Endodermal cell (in vitro differentiated cells): ENCODE measurements at regions not wholly inside any gene's neighbourhood (a gene's known extent, or its start where the extent isn't known, plus 50 kb on each side); places are given as distances from the start of the nearest gene placed in this dataset.

Experiments used
- DNase-seq: peaks from one replicate; pipeline ENCODE4 v3.0.0-alpha.2; 2017
- H3K27ac ChIP-seq: 2 replicates; pipeline ENCODE4 v1.5.1; 2013; ENCODE audit warnings: mild to moderate bottlenecking, low read depth, low read length, moderate library complexity
- H3K27me3 ChIP-seq: 2 replicates; pipeline ENCODE4 v1.6.1; 2013; ENCODE audit warnings: mild to moderate bottlenecking, low read length, moderate library complexity; ENCODE audit not compliant: insufficient read depth, control insufficient read depth, poor library complexity, severe bottlenecking
- H3K36me3 ChIP-seq: 2 replicates; pipeline ENCODE4 v1.7.0; 2013; ENCODE audit warnings: mild to moderate bottlenecking, low read length, moderate library complexity; ENCODE audit not compliant: control insufficient read depth, insufficient read depth
- H3K4me1 ChIP-seq: one replicate; pipeline ENCODE4 v1.7.0; 2013; ENCODE audit warnings: low read length; ENCODE audit not compliant: control insufficient read depth, insufficient read depth
- H3K4me3 ChIP-seq: 2 replicates; pipeline ENCODE4 v1.5.1; 2013; ENCODE audit warnings: mild to moderate bottlenecking, low read length, moderate library complexity
- H3K9ac ChIP-seq: 2 replicates; pipeline ENCODE4 v1.6.1; 2013; ENCODE audit warnings: mild to moderate bottlenecking, low read length, moderate library complexity; ENCODE audit not compliant: poor library complexity, severe bottlenecking; ENCODE audit errors: extremely low read depth
- H3K9me3 ChIP-seq: 2 replicates; pipeline ENCODE4 v1.6.1; 2013; ENCODE audit warnings: mild to moderate bottlenecking, low read length, moderate library complexity; ENCODE audit not compliant: control insufficient read depth
- H3K27ac Mint-ChIP-seq: 2 replicates; pipeline ENCODE4 v1.8.0; 2020; ENCODE audit warnings: mixed read lengths
- H3K27me3 Mint-ChIP-seq: 2 replicates; pipeline ENCODE4 v1.8.0; 2021; ENCODE audit warnings: mild to moderate bottlenecking, mixed read lengths; ENCODE audit not compliant: insufficient read depth
- H3K36me3 Mint-ChIP-seq: 2 replicates; pipeline ENCODE4 v1.8.0; 2020; ENCODE audit warnings: low read depth, mixed read lengths
- H3K4me1 Mint-ChIP-seq: 2 replicates; pipeline ENCODE4 v1.8.0; 2020; ENCODE audit warnings: mixed read lengths
- H3K4me3 Mint-ChIP-seq: 2 replicates; pipeline ENCODE4 v1.8.0; 2020; ENCODE audit warnings: mild to moderate bottlenecking, moderate library complexity, mixed read lengths
- H3K9me3 Mint-ChIP-seq: 2 replicates; pipeline ENCODE4 v1.8.0; 2020; ENCODE audit warnings: mild to moderate bottlenecking, mixed read lengths
- CTCF ChIP-seq: fragments of 200-600 bp; sonication (generic); conservative IDR thresholded peaks from 2 replicates; pipeline ENCODE4 v1.5.0; 2021; ENCODE audit warnings: antibody characterized with exemption, mild to moderate bottlenecking
- WGBS, 2 experiments: methylation state at CpG; one replicate each; pipeline versions ENCODE4 v1.1.5 to v1.1.7; 2013; ENCODE audit warnings: missing lambda C conversion rate in 2 of 2, mixed read lengths in 1 of 2; ENCODE audit not compliant: insufficient coverage in 1 of 2, insufficient read length in 1 of 2; 5-methylcytosine and 5-hydroxymethylcytosine counted together

- Histone ChIP-seq H3K9ac (no peak overlapping the region), H3K9me3 (no peaks in the 10 kb centered on the region), H3K27me3 (no peaks in the 10 kb centered on the region), H3K27ac (no peak overlapping the region), H3K36me3 (no peaks in the 10 kb centered on the region), H3K4me3 (no peak overlapping the region), H3K4me1 (no peaks in the 10 kb centered on the region)
- Mint-ChIP-seq H3K4me1 (no peaks in the 10 kb centered on the region), H3K27ac (no peak overlapping the region), H3K36me3 (no peaks in the 10 kb centered on the region), H3K9me3 (peaks cover 12% of the 10 kb centered on the region), H3K4me3 (no peak overlapping the region), H3K27me3 (no peaks in the 10 kb centered on the region)
- no peak for DNase-seq
- TF ChIP-seq CTCF, result no peak
These were observed 331.9 kb upstream of the POGK start for GRCh38 chr1:166507347-166507746.

- Mint-ChIP-seq H3K9me3 (peaks cover 13% of the 10 kb centered on the region), H3K4me3 (no peak overlapping the region), H3K36me3 (no peaks in the 10 kb centered on the region), H3K27ac (no peak overlapping the region), H3K27me3 (no peaks in the 10 kb centered on the region), H3K4me1 (no peaks in the 10 kb centered on the region)
- H3K4me1 ChIP-seq, result no peaks in the 10 kb centered on the region
- H3K9ac ChIP-seq, result no peak overlapping the region
- no peak overlapping the region for H3K4me3 ChIP-seq
- 92% methylated on average over 1 of the region's 2 CpGs; no CpG with 5 or more reads in 1 of the 2 experiments for WGBS, 2 experiments
- peaks cover 5% of the 10 kb centered on the region for H3K9me3 ChIP-seq
- no peak for DNase-seq
- H3K36me3 ChIP-seq, result no peaks in the 10 kb centered on the region
- no peaks in the 10 kb centered on the region for H3K27me3 ChIP-seq
- TF ChIP-seq CTCF, result no peak
- H3K27ac ChIP-seq, result no peak overlapping the region
These were observed 327.5 kb upstream of the POGK start for GRCh38 chr1:166511761-166512160.

GRCh38 chr1:166514067-166514466 lies 325.2 kb upstream of the POGK start:
- DNase-seq, result no peak
- Mint-ChIP-seq H3K9me3 (peaks cover 13% of the 10 kb centered on the region), H3K4me1 (no peaks in the 10 kb centered on the region), H3K27ac (no peak overlapping the region), H3K4me3 (no peak overlapping the region), H3K36me3 (no peaks in the 10 kb centered on the region), H3K27me3 (no peaks in the 10 kb centered on the region)
- Histone ChIP-seq H3K9ac (no peak overlapping the region), H3K9me3 (peaks cover 5% of the 10 kb centered on the region), H3K36me3 (no peaks in the 10 kb centered on the region), H3K27ac (no peak overlapping the region), H3K27me3 (no peaks in the 10 kb centered on the region), H3K4me3 (no peak overlapping the region), H3K4me1 (no peaks in the 10 kb centered on the region)
- 91% methylated on average over 1 of the region's 1 CpG; no CpG with 5 or more reads in 1 of the 2 experiments for WGBS, 2 experiments
- TF ChIP-seq CTCF, result no peak
